OCI-LY1 (cell line): ENCODE measurements at regions not wholly inside any gene's neighbourhood (a gene's known extent, or its start where the extent isn't known, plus 50 kb on each side); places are given as distances from the start of the nearest gene placed in this dataset.

Experiments used
- H2AFZ ChIP-seq: fragments of 200-600 bp; sonication (generic), shearing (Covaris generic); 2 replicates; pipeline ENCODE4 v1.6.0; 2014; ENCODE audit warnings: antibody characterized with exemption, mild to moderate bottlenecking, low read length
- H3F3A ChIP-seq: fragments of 200-600 bp; sonication (generic), shearing (Covaris generic); 2 replicates; pipeline ENCODE4 v1.6.0; 2014; ENCODE audit warnings: mild to moderate bottlenecking, antibody characterized with exemption, low read length, moderate library complexity; ENCODE audit not compliant: insufficient read depth
- H3K27ac ChIP-seq: fragments of 200-600 bp; sonication (generic); 2 replicates; pipeline ENCODE4 v1.5.1; 2014; ENCODE audit warnings: low read length, mixed run types, mild to moderate bottlenecking, low read depth; ENCODE audit not compliant: poor library complexity, severe bottlenecking
- H3K27me3 ChIP-seq: fragments of 200-600 bp; sonication (generic); 2 replicates; pipeline ENCODE4 v1.6.0; 2014; ENCODE audit warnings: antibody characterized with exemption, mild to moderate bottlenecking, low read length, moderate library complexity; ENCODE audit not compliant: insufficient read depth
- H3K36me3 ChIP-seq: fragments of 200-600 bp; sonication (generic); 2 replicates; pipeline ENCODE4 v1.6.1; 2014; ENCODE audit warnings: mild to moderate bottlenecking, antibody characterized with exemption, low read length, moderate library complexity, mixed read lengths; ENCODE audit not compliant: insufficient read depth
- H3K4me1 ChIP-seq: fragments of 200-600 bp; sonication (generic); 2 replicates; pipeline ENCODE4 v1.5.1; 2014; ENCODE audit warnings: mild to moderate bottlenecking, low read length, moderate library complexity; ENCODE audit not compliant: insufficient read depth, severe bottlenecking
- H3K4me2 ChIP-seq: fragments of 200-600 bp; sonication (generic), shearing (Covaris generic); 2 replicates; pipeline ENCODE4 v1.6.1; 2014; ENCODE audit warnings: low read length
- H3K4me3 ChIP-seq: fragments of 200-600 bp; sonication (generic); 2 replicates; pipeline ENCODE4 v1.5.1; 2014; ENCODE audit warnings: low read length, low read depth, mild to moderate bottlenecking, mixed read lengths; ENCODE audit not compliant: poor library complexity, severe bottlenecking
- H3K79me2 ChIP-seq: fragments of 200-600 bp; shearing (Covaris generic); 2 replicates; pipeline ENCODE4 v1.6.1; 2016; ENCODE audit warnings: mixed run types, low read length, mixed read lengths; ENCODE audit not compliant: insufficient read depth
- H3K9ac ChIP-seq: fragments of 200-600 bp; sonication (generic), shearing (Covaris generic); 2 replicates; pipeline ENCODE4 v1.6.1; 2014; ENCODE audit warnings: mild to moderate bottlenecking, low read length, mixed read lengths
- H3K9me2 ChIP-seq: fragments of 200-600 bp; sonication (generic), shearing (Covaris generic); 2 replicates; pipeline ENCODE4 v1.6.1; 2014; ENCODE audit warnings: low read depth, mild to moderate bottlenecking, low read length, mixed read lengths
- H3K9me3 ChIP-seq: fragments of 200-600 bp; shearing (Covaris generic); 2 replicates; pipeline ENCODE4 v1.6.1; 2014; ENCODE audit warnings: low read length, mixed read lengths
- H4K20me1 ChIP-seq: fragments of 200-600 bp; sonication (generic), shearing (Covaris generic); 2 replicates; pipeline ENCODE4 v1.6.0; 2016; ENCODE audit warnings: mild to moderate bottlenecking, low read length; ENCODE audit not compliant: insufficient read depth
- CTCF ChIP-seq: fragments of 200-600 bp; sonication (generic), shearing (Covaris generic); IDR thresholded peaks from 2 replicates; pipeline ENCODE4 v1.5.1; 2017; ENCODE audit warnings: mild to moderate bottlenecking, antibody characterized with exemption, low read length, moderate library complexity, mixed read lengths
- EZH2 ChIP-seq: fragments of 200-600 bp; sonication (generic), shearing (Covaris generic); IDR thresholded peaks from 2 replicates; pipeline ENCODE4 v1.8.0; 2017; ENCODE audit warnings: borderline replicate concordance, mixed run types, mild to moderate bottlenecking, antibody characterized with exemption, low read length, moderate library complexity, mixed read lengths

GRCh38 chrX:143304518-143304917, 212.8 kb downstream of the SPANXN3 start:
- Histone ChIP-seq H3F3A (no peaks in the 10 kb centered on the region), H3K27ac (no peak overlapping the region), H2AFZ (no peak overlapping the region), H3K27me3 (no peaks in the 10 kb centered on the region), H3K4me1 (no peaks in the 10 kb centered on the region), H3K9me3 (no peaks in the 10 kb centered on the region), H3K36me3 (no peaks in the 10 kb centered on the region), H3K79me2 (no peaks in the 10 kb centered on the region), H3K4me3 (no peak overlapping the region), H3K9me2 (no peaks in the 10 kb centered on the region), H3K9ac (no peak overlapping the region), H4K20me1 (no peaks in the 10 kb centered on the region), H3K4me2 (no peak overlapping the region)
- TF ChIP-seq CTCF, result no peak
- TF ChIP-seq EZH2, result no peak

- Histone ChIP-seq H3F3A (no peaks in the 10 kb centered on the region), H3K27me3 (no peaks in the 10 kb centered on the region), H3K79me2 (no peaks in the 10 kb centered on the region), H4K20me1 (no peaks in the 10 kb centered on the region), H3K36me3 (no peaks in the 10 kb centered on the region), H3K9me3 (no peaks in the 10 kb centered on the region), H3K4me3 (no peak overlapping the region), H3K4me2 (no peak overlapping the region), H3K27ac (no peak overlapping the region), H3K9me2 (no peaks in the 10 kb centered on the region), H3K9ac (no peak overlapping the region), H3K4me1 (no peaks in the 10 kb centered on the region), H2AFZ (no peak overlapping the region)
- TF ChIP-seq EZH2 (no peak), CTCF (no peak)
Observed at GRCh38 chrX:143304025-143304424, 213.2 kb downstream of the SPANXN3 start.

- Histone ChIP-seq H3F3A (no peaks in the 10 kb centered on the region), H3K27ac (no peak overlapping the region), H3K9ac (no peak overlapping the region), H3K9me3 (no peaks in the 10 kb centered on the region), H3K4me2 (no peak overlapping the region), H3K79me2 (no peaks in the 10 kb centered on the region), H3K36me3 (no peaks in the 10 kb centered on the region), H4K20me1 (no peaks in the 10 kb centered on the region), H3K27me3 (no peaks in the 10 kb centered on the region), H3K4me3 (no peak overlapping the region), H3K4me1 (no peaks in the 10 kb centered on the region), H2AFZ (no peak overlapping the region), H3K9me2 (no peaks in the 10 kb centered on the region)
- TF ChIP-seq CTCF (no peak), EZH2 (no peak)
Observed at GRCh38 chrX:143298663-143299241, 218.5 kb downstream of the SPANXN3 start.
